Fibroblast of skin of left quadriceps (primary cell): ENCODE measurements at regions not wholly inside any gene's neighbourhood (a gene's known extent, or its start where the extent isn't known, plus 50 kb on each side); places are given as distances from the start of the nearest gene placed in this dataset.
A peak's percentile ranks its signal among the peaks of the same experiment; 100 is the strongest.
"Not testable (repeated sequence)": the region's sequence is repeated elsewhere in the genome, so short reads cannot be mapped to it uniquely, and the experiment has no call there.

Source experiments
- DNase-seq, 2 experiments: peaks; one replicate each; pipeline ENCODE4 v3.0.0-alpha.2; 2013; ENCODE audit warnings: low read depth in 2 of 2

- DNase-seq: not testable (repeated sequence)
Observed at GRCh38 chr7:76924756-76925155, 107.4 kb downstream of the SPDYE17 start.

- not testable (repeated sequence) for DNase-seq
Observed at GRCh38 chr7:76918619-76919018, 113.5 kb downstream of the SPDYE17 start.

- DNase-seq: not testable (repeated sequence)
Observed at GRCh38 chr7:76914361-76914760, 117.8 kb downstream of the SPDYE17 start.

GRCh38 chr7:76912011-76912814, 119.9 kb downstream of the SPDYE17 start:
- not testable (repeated sequence) for DNase-seq

GRCh38 chr7:76904688-76905087, 127.5 kb downstream of the SPDYE17 start:
- DNase-seq: not testable (repeated sequence)

- not testable (repeated sequence) for DNase-seq
Observed at GRCh38 chr7:76901944-76902710, 130.0 kb downstream of the SPDYE17 start.

- DNase-seq: not testable (repeated sequence)
Observed at GRCh38 chr7:76898807-76899206, 133.4 kb downstream of the SPDYE17 start.

- peak; percentile 36 to 37 for DNase-seq
Observed at GRCh38 chr7:76897007-76897406, 135.2 kb downstream of the SPDYE17 start.

GRCh38 chr7:76895696-76896095, 136.5 kb downstream of the SPDYE17 start:
- DNase-seq: not testable (repeated sequence)

GRCh38 chr7:76891771-76892170, 140.4 kb downstream of the SPDYE17 start:
- DNase-seq: not testable (repeated sequence)

- DNase-seq: not testable (repeated sequence)
Observed at GRCh38 chr7:76879733-76880288, 152.3 kb downstream of the SPDYE17 start.

- DNase-seq: not testable (repeated sequence)
Observed at GRCh38 chr7:76875760-76876159, 156.4 kb downstream of the SPDYE17 start.

GRCh38 chr7:76870504-76870808, 161.7 kb downstream of the SPDYE17 start:
- not testable (repeated sequence) for DNase-seq

GRCh38 chr7:76867364-76867889, 164.7 kb downstream of the SPDYE17 start:
- peak; percentile 14 to 20 for DNase-seq

GRCh38 chr7:76863150-76863773, 168.9 kb downstream of the SPDYE17 start:
- not testable (repeated sequence) for DNase-seq

GRCh38 chr7:76862241-76862640, 169.9 kb downstream of the SPDYE17 start:
- not testable (repeated sequence) for DNase-seq

GRCh38 chr7:76859933-76860332, 172.2 kb downstream of the SPDYE17 start:
- not testable (repeated sequence) for DNase-seq

GRCh38 chr7:76854631-76855030, 177.5 kb downstream of the SPDYE17 start:
- DNase-seq: not testable (repeated sequence)

GRCh38 chr7:76852787-76853584, 179.2 kb downstream of the SPDYE17 start:
- DNase-seq: not testable (repeated sequence)

GRCh38 chr7:76852362-76852761, 179.8 kb downstream of the SPDYE17 start:
- DNase-seq: not testable (repeated sequence)

GRCh38 chr7:76851617-76852016, 180.5 kb downstream of the SPDYE17 start:
- not testable (repeated sequence) for DNase-seq
